ENCODE measurements at regions not wholly inside any gene's neighbourhood (a gene's known extent, or its start where the extent isn't known, plus 50 kb on each side); places are given as distances from the start of the nearest gene placed in this dataset.

GRCh38 chr10:131016556-131016955, 295.0 kb downstream of the TCERG1L start:
- DNase-seq (ENCODE audit: insufficient read length, low spot score) = no peak
- no peak for TF ChIP-seq CTCF (IDR thresholded peaks at IDR 0.05; ENCODE audit: insufficient read depth, missing control alignments)
- FAIRE-seq = no peak

DNA sequence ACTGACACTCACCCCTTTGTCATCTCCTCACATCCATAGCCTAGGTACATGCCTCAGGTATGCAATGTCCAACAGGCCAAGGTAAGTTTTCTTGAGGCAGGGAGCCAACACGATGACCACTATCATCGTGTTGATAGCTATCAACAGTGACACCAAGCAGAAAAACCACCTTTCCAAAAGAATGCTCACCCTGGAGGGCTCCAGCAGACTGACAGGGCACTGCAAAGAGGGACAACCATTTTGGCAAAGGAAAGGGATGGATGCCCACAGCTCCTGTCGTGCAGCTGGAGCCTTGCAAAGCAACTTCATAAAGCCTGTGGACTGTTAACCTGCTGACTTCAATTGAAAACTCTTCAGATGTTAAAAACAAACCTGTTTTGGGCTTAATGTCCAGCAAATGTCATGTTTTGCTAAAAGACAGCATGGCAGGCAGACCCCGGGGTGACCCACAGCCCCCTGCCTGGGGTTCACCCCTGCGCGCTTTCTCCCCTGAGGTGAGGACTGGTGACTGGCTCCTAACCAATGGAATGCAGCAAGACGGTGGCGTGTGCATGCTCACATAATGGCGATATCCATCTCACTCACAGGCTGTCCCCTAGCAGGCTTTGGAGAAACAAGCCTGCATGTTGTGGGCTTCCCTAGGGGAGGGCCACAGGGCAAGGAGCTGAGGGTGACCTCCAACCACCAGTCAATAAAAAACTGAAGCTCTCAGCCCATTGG, 293.8 kb downstream of the TCERG1L start:
- no peak for TF ChIP-seq CTCF (IDR thresholded peaks at IDR 0.05; ENCODE audit: insufficient read depth, missing control alignments)
- no peak for DNase-seq (ENCODE audit: insufficient read length, low spot score)
- FAIRE-seq = no peak

GRCh38 chr10:131018886-131019500, 292.5 kb downstream of the TCERG1L start:
- DNase-seq (ENCODE audit: insufficient read length, low spot score) (no peak), FAIRE-seq (no peak)
- TF ChIP-seq CTCF (IDR thresholded peaks at IDR 0.05; ENCODE audit: insufficient read depth, missing control alignments) = no peak

DNA sequence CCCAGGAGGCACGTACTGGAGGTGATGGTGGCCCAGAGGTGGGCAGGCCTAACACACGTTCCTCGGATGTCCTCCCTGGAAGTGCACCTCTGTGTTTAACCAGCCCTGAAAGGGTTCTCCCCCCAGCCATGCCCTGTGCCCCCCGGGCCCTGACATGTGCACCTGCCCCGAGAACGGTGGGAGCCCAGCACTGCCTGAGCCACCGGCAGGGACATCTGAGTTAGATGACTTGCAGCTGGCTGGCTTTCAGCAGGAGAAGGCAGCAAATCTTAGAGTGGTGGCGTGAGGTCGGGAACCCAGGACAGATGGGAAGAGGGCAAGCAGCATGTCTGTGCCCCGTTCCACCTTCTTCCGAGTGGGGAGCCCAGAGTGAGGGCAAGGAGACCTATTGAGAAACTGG, 291.8 kb downstream of the TCERG1L start:
- TF ChIP-seq CTCF (IDR thresholded peaks at IDR 0.05; ENCODE audit: insufficient read depth, missing control alignments) = no peak
- DNase-seq (ENCODE audit: insufficient read length, low spot score) = no peak
- no peak for FAIRE-seq

DNA sequence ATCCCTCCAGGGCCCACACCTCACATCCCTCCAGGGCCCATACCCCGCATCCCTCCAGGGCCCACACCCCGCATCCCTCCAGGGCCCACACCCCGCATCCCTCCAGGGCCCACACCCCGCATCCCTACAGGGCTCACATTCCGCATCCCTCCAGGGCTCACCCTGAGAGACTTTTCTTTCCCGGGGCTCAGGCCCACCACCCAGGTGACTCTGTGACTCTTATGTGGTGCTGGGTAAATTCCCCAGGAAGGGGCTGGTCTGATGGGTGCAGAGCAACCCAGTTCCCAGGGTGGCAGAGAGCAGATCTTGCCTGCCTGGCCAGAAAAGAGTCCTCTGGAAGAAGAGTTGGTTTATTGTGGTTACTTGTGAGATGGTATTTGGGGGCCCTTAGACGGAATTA, 290.7 kb downstream of the TCERG1L start:
- DNase-seq (ENCODE audit: insufficient read length, low spot score) (no peak), FAIRE-seq (no peak)
- TF ChIP-seq CTCF (IDR thresholded peaks at IDR 0.05; ENCODE audit: insufficient read depth, missing control alignments) = no peak

DNA sequence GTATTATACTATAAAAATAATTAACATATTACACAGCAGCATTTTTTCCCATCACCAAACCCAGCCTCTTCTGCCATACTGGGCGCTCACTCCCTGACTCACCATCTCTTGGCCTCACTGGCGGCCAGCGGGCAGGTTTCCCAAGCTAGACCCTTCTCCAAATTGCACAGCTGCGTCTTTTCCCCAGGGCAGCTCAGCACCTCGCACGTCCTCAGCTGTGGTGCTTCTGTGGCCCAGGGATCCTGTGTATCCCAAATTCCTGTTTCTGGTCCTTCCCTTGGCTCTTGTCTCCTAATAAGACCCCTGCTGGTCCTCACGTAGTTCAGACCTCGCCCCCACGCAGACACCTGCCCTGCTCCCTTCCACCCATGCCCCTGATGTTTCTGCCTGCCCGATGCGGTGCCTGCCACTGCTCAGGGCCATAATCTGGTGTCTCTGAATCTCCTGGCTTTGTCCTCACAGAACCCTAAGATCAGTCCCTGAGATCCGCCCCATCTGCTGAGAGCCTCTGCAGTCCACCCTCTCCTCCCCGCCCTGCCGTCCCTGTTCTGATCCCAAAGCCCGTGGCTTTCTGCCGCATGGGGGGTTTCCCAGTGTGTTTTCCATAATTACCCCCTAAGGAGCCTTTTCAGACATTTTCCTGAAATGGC, 290.1 kb downstream of the TCERG1L start:
- DNase-seq (ENCODE audit: insufficient read length, low spot score) (no peak), FAIRE-seq (no peak)
- no peak for TF ChIP-seq CTCF (IDR thresholded peaks at IDR 0.05; ENCODE audit: insufficient read depth, missing control alignments)

GRCh38 chr10:131021969-131022368, 289.6 kb downstream of the TCERG1L start:
- DNase-seq (ENCODE audit: insufficient read length, low spot score) (no peak), FAIRE-seq (no peak)
- TF ChIP-seq CTCF (IDR thresholded peaks at IDR 0.05; ENCODE audit: insufficient read depth, missing control alignments) = no peak

Data from D721Med (cell line).